ENCODE measurements at regions not wholly inside any gene's neighbourhood (a gene's known extent, or its start where the extent isn't known, plus 50 kb on each side); places are given as distances from the start of the nearest gene placed in this dataset.

DNA sequence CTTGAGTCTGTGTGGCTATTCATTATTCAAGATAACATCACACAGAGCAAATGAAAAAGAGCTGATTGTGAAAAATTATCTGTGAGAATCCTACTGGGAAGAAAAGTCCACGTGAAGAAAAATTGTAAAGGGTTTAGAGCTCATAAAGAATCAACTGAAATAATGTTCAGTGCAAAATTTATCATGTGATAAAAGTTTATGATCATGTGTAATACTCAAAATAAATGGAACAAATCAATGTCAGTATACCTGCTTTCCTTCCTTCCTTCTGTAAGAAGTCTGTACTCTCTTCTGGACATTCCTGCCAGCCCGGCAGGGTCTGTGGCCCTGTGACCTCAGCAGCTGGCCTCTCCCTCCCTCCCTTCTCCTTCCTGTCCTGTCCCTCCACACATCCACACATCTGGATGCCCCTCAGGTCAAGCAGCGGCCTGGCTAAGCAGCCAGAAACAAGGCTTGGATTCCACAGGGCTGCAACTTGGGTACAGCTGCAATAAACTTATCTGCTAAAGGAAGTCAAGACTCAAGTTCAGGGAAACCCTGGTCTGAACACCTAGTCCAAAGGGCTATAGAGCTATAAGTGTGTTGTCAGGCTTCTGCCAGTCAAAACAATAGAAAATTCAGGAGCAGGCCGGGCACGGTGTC lies 172.1 kb downstream of the MREG start:
- Histone ChIP-seq H3K36me3 (ENCODE audit: control insufficient read depth, insufficient read depth, low read length) (no peaks in the 10 kb centered on the region), H3K27me3 (ENCODE audit: control insufficient read depth, insufficient read depth, low read length) (no peaks in the 10 kb centered on the region), H3K4me3 (ENCODE audit: low read depth, low read length) (no peak overlapping the region)
- DNase-seq (ENCODE audit: low read depth): no peak
- ChIA-PET CTCF (interaction anchor here (0.7 to 1.6 kb wide), 2 partner anchors 11 to 25 kb away, joined by 3 read pairs; no protein-coding TSS in a partner anchor), POLR2A (no interaction called here)
- TF ChIP-seq, protein P1, sequence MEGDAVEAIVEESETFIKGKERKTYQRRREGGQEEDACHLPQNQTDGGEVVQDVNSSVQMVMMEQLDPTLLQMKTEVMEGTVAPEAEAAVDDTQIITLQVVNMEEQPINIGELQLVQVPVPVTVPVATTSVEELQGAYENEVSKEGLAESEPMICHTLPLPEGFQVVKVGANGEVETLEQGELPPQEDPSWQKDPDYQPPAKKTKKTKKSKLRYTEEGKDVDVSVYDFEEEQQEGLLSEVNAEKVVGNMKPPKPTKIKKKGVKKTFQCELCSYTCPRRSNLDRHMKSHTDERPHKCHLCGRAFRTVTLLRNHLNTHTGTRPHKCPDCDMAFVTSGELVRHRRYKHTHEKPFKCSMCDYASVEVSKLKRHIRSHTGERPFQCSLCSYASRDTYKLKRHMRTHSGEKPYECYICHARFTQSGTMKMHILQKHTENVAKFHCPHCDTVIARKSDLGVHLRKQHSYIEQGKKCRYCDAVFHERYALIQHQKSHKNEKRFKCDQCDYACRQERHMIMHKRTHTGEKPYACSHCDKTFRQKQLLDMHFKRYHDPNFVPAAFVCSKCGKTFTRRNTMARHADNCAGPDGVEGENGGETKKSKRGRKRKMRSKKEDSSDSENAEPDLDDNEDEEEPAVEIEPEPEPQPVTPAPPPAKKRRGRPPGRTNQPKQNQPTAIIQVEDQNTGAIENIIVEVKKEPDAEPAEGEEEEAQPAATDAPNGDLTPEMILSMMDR (IDR thresholded peaks at IDR 0.05; ENCODE audit: insufficient read depth, low read depth, low read length): no peak

DNA sequence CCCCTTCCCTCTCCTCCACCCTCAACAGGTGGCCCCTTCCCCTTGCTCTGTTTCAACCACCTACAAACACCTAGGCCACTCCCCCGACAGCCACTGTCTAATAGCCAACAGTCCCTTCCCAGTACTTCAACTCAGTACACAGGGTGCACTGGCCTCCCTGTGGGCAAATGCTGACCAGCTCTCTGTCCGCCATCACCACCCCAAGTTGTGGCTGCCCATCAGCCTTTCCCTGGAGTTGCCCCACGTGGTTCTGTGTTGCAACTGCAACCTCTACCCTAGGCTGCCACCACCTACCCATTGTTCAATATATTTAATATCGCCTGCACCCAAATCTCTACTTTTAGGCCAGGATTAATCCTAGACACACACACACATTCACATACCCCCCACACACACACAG lies 173.5 kb downstream of the MREG start:
- ChIA-PET CTCF (interaction anchor here (1.1 to 1.6 kb wide), 2 partner anchors 10 to 43 kb away, joined by 3 read pairs; no protein-coding TSS in a partner anchor), POLR2A (no interaction called here)
- DNase-seq (ENCODE audit: low read depth): no peak
- TF ChIP-seq, protein P1 (IDR thresholded peaks at IDR 0.05; ENCODE audit: insufficient read depth, low read depth, low read length): no peak
- no peak overlapping the region for H3K4me3 ChIP-seq (ENCODE audit: low read depth, low read length)
- H3K36me3 ChIP-seq (ENCODE audit: control insufficient read depth, insufficient read depth, low read length): no peaks in the 10 kb centered on the region
- H3K27me3 ChIP-seq (ENCODE audit: control insufficient read depth, insufficient read depth, low read length): no peaks in the 10 kb centered on the region

DNA sequence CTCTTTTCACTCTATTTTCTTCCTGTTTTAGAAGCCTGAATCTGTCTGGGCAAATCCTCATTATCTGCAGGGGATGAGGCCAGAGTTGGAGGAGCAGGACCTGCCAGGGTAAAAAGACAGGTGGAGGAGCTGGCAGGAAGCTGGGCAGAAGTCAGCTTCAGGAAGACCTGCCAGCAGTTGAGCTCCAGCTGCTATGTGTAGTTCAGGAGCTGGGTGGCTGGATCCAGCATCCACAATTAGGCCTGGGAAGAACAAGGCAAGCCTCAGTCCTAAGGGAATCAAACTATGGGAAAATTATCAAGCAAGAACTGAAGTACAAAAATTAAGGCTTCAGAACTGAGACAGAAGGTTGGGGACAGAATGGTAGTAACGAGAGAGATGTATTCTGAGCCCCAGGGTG lies 174.0 kb downstream of the MREG start:
- no peaks in the 10 kb centered on the region for H3K27me3 ChIP-seq (ENCODE audit: control insufficient read depth, insufficient read depth, low read length)
- ChIA-PET CTCF (interaction anchor here (1.1 kb wide), 1 partner anchor 42 kb away, joined by 3 read pairs; no protein-coding TSS in a partner anchor), POLR2A (no interaction called here)
- TF ChIP-seq, protein P1 (IDR thresholded peaks at IDR 0.05; ENCODE audit: insufficient read depth, low read depth, low read length): no peak
- H3K4me3 ChIP-seq (ENCODE audit: low read depth, low read length): no peak overlapping the region
- DNase-seq (ENCODE audit: low read depth): no peak
- H3K36me3 ChIP-seq (ENCODE audit: control insufficient read depth, insufficient read depth, low read length): no peaks in the 10 kb centered on the region

DNA sequence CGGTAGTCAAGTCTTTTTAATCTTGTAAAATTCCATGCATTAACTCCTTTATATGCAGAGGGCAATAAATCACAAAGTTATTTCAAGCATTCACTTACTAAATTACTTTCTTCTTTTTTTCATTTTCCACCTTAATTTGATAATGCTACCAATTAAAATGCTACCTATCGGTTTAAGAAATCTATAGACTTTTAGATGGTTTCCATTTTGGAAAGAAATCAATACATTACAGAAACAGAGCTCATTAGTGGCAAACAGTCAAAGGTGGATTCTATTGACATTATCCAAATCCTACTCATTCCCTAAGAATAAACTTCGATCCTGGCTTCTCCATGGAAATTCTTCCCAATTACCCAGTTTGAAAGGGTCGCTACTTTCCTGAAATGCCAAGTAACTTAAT lies 176.5 kb downstream of the MREG start:
- Histone ChIP-seq H3K27me3 (ENCODE audit: control insufficient read depth, insufficient read depth, low read length) (no peaks in the 10 kb centered on the region), H3K36me3 (ENCODE audit: control insufficient read depth, insufficient read depth, low read length) (no peaks in the 10 kb centered on the region), H3K4me3 (ENCODE audit: low read depth, low read length) (no peak overlapping the region)
- ChIA-PET CTCF (interaction anchor here (0.5 kb wide), 1 partner anchor 31 kb away, joined by 3 read pairs; no protein-coding TSS in a partner anchor), POLR2A (no interaction called here)
- no peak for DNase-seq (ENCODE audit: low read depth)
- TF ChIP-seq, protein P1 (IDR thresholded peaks at IDR 0.05; ENCODE audit: insufficient read depth, low read depth, low read length): no peak

DNA sequence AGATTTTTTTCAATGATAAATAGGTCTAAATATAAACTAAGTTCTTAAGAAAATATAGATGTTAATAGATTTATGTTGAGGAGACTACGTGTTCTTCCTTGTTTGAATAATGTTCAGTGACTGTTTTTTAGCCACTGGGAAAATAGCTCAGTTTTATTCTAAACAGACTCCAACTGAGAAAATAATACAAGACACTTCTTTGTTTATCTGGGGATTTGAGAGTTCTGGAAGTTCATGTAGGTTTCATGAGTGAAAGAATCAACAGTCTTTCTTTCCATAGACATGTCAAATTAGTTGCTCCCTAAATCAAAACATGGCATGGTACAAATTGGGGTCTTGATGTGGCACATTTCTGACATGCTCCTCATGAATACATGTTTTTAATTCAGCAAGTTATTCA lies 177.7 kb downstream of the MREG start:
- Histone ChIP-seq H3K4me3 (ENCODE audit: low read depth, low read length) (no peak overlapping the region), H3K27me3 (ENCODE audit: control insufficient read depth, insufficient read depth, low read length) (no peaks in the 10 kb centered on the region), H3K36me3 (ENCODE audit: control insufficient read depth, insufficient read depth, low read length) (no peaks in the 10 kb centered on the region)
- no peak for DNase-seq (ENCODE audit: low read depth)
- TF ChIP-seq, protein P1 (IDR thresholded peaks at IDR 0.05; ENCODE audit: insufficient read depth, low read depth, low read length): no peak
- ChIA-PET POLR2A (no interaction called here), CTCF (no interaction called here)

All from BJ (cell line).